NCI-H146 (cell line): ENCODE measurements at regions not wholly inside any gene's neighbourhood (a gene's known extent, or its start where the extent isn't known, plus 50 kb on each side); places are given as distances from the start of the nearest gene placed in this dataset.

ENCODE experiments used
- DNase-seq: peaks from one replicate; lab custom pipeline; 2025; lab: John Stamatoyannopoulos, UW

DNA sequence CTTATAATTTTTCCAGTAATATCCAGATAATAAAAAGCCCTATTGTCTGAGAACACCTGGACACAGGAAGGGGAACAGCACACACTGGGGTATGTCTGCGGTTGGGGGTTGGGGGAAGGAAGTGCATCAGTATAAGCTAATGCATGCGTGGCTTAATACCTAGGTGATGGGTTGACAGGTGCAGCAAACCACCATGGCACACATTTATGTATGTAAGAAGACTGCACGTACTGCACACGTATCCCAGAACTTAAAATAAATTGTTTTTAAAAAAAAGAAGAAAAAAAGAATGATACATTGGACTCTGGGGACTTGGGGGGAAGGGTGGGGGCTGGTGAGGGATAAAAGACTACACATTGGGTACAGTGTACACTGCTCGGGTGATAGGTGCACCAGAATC lies 144.9 kb upstream of the C1orf174 start:
- peak; percentile 44 for DNase-seq

DNA sequence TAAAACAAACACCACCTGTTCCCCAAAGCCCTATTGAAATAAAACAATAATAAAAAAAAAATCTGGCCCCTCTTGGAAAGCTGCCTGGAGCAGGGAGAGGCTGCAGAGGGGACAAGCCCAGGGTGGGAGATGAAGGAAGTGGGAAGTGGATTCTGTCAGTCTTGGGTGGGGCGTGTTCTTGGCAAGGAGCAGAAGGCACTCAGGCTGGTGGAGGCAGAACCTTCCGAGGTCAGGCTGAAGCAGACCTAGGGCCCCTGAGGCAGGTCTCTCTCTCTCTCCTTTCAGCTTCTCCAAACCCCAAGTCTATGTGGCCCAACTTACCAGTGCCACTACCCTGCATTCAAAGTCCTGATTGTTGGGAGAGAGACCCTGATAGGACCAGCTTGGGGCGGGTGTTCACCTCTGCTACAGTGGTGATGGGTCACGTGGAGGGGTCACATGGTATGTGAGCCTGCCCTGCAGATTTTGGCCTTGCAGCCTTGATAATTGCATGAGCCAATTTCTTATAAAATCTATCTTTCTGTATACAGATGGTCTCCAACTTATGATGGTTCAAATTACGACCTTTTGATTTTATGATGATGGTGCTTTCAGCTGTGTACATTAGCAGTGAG lies 145.4 kb upstream of the C1orf174 start:
- DNase-seq, result no peak

DNA sequence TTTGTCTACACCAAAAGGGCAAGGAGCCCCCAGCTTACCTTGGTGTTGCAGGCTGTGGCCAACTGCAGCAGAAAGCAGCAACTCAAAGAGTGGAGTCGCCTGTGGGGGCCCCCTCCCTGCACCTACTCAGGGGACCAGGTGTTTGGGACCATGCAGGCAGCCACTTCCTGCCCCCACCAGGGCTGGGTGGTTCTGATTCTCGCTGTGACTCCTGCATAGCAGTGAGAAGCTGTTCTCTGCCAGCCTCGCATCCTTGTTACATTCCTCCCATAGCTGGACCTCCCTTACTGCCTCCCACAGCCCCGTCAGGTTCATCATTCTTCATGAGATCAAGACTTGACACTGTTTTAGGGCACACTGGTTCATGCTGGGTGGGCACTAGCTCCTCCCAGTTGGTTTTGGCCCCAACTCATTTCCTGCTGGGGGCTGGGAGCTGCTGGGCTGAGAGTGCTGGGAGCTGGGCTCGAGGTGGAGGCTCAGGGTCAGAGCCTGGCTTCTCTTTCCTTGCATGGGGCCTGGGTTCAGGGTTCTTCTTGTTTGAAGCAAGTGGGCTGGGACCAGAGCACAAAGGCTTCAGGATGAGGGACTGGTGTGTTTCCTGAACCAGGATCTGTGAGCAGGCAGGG lies 146.9 kb upstream of the C1orf174 start:
- no peak for DNase-seq

- DNase-seq, result no peak
Measured at GRCh38 chr1:4047666-4048065, 147.6 kb upstream of the C1orf174 start.

- no peak for DNase-seq
Measured at GRCh38 chr1:4048076-4048475, 148.0 kb upstream of the C1orf174 start.

- DNase-seq, result no peak
Measured at GRCh38 chr1:4048921-4049320, 148.8 kb upstream of the C1orf174 start.

GRCh38 chr1:4050998-4051397 lies 150.9 kb upstream of the C1orf174 start:
- no peak for DNase-seq

DNA sequence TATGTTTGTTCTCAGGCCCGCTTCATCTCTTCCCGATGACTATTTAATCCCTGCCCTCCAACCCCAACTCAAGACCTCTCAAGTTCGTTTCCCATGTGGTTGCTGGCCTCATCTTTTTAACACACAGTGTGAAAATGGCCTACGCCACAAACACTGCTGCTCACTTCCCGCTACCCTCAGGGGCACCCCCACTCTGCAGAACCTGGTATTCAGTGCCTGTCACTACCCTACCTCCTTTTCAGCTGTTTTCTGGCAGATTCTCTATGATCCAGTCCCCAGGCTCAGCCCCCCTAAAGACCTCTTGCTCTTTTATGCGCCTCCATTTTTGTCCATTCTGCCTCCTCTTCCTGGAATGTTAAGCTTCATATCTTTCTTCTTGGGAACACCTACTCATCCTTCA lies 152.6 kb upstream of the C1orf174 start:
- no peak for DNase-seq

DNA sequence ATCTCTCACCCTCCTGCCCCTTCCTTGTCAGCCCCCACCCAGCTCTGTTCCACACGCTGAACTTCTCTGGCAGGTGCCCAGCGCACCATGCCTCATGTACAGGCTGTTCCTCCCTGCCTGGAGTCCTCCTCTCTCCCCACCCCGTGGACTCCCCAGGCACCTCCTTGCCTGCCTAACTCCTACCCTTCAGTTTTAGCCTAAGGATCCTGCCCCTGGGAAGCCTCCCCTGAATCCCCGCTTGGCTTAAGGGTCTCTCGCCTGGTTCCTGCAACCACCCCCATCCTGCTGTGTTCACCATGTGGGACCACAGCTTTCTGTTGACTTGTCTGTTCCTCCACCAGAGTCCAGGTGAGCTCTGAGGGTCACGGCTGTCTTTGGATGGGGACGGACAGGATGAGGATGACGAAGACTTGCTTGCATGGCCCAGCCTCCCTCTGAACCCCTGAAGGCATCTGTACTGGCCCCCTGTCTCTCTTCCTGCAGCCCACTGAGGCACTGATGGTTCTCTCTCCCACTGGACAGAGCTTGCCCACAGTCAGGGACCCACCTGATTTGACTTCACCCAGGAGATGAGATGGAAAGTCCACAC lies 153.2 kb upstream of the C1orf174 start:
- no peak for DNase-seq

- DNase-seq, result no peak
Measured at GRCh38 chr1:4053774-4054173, 153.7 kb upstream of the C1orf174 start.

GRCh38 chr1:4055294-4055967 lies 155.4 kb upstream of the C1orf174 start:
- no peak for DNase-seq

- no peak for DNase-seq
Measured at GRCh38 chr1:4056422-4056821, 156.3 kb upstream of the C1orf174 start.

DNA sequence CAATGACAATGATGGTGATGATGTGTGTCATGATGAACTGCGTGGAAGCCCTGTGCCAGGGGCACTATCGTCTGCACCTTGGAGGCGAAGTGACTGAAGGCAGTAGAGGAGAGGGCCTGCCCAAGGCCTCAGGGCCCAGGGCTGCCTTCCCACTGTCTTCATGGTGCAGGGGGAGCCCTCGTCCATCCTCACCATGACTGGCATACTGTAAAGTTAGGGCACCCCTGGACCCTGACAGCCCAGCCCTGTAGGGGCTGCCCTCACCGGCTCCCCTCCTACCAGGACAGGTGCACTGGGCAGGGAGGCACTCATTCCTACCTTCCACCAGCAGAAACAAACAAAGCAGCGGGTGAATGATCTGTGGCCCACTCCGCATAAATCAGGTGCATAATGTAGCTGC lies 156.9 kb upstream of the C1orf174 start:
- no peak for DNase-seq

- no peak for DNase-seq
Measured at GRCh38 chr1:4057603-4058002, 157.5 kb upstream of the C1orf174 start.

DNA sequence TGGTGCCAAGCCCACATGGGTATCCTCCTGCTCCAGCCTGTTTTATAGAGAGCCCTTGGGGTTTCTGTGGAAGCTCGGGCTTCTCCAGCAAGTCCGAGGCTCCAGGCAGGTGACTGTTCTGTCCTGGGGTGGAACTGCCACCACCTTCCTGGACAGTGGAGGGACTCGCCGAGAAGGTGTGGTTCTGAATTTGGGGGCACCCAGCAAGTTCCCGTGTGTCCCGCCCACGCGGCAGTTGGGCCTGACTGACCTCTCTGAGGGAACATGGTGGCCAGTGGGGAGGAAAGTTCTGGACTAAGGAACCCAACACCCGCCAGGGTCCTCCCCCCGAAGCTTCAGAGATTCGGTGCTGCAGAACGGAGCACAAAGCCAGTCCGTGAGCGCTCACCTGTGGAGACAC lies 158.1 kb upstream of the C1orf174 start:
- no peak for DNase-seq

DNA sequence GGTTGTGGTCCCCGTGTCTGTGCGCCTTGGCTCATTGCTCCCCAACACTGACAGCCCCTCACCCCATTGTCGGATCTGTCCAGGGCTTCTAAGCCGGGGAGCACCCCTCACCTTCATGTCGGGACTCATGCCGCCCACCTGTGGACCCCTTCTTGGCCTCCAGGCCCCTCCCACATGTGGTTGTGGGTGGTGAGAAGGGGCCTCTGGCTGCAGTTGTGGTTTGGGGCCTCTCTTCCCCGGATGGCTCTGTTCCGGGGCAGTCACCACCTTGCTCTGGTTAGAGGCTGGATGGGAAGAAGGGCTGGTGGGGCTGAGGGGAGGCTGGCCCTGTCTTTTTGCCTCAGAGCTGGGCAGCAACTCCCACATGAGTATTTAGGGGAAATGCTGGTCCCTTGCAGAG lies 158.6 kb upstream of the C1orf174 start:
- no peak for DNase-seq

DNA sequence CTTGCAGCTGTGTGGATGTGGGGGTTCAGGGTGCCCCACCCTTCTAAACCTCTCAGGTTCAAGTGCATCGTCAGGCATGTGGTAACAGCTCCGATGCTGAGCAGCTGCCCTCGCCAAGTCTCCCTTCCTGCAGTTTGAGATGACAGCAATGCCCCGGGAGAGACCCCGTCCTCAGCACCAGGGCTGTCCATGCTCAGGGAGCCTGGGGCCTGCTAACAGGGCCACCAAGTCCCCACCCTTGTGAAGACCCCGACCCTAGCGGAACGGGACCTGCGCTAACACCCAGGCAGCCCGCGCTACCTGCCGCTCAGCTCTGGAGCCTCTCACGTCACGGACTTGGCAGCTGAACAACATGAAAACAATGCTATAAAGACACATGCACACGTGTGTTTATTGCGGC lies 159.2 kb upstream of the C1orf174 start:
- no peak for DNase-seq

GRCh38 chr1:4060850-4061249 lies 160.8 kb upstream of the C1orf174 start:
- peak; percentile 27 for DNase-seq

- no peak for DNase-seq
Measured at GRCh38 chr1:4061521-4062031, 161.5 kb upstream of the C1orf174 start.

- DNase-seq, result no peak
Measured at GRCh38 chr1:4062041-4062440, 162.0 kb upstream of the C1orf174 start.

DNA sequence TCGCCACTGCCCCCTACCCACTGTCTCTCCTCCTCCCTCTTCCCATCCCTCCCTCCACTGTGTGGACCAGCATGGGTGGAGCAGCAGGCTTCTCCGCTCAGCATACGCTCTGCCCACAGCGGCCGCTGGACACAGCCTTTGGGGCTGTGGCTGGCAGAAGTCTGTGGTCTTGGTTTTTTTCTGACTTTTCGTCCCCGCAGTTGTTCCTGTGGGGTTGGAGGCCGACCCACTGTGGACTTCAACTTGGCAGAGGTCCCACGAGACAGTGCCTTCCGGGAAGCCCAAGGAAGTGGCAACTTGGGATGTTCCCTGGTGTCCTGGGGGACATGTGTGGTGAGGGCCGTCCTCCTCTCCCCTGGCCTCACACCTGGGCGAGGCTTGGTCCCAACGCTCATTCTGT lies 162.5 kb upstream of the C1orf174 start:
- no peak for DNase-seq

- no peak for DNase-seq
Measured at GRCh38 chr1:4062992-4063391, 162.9 kb upstream of the C1orf174 start.

GRCh38 chr1:4063516-4063915 lies 163.4 kb upstream of the C1orf174 start:
- DNase-seq, result no peak
